ENCODE measurements at regions not wholly inside any gene's neighbourhood (a gene's known extent, or its start where the extent isn't known, plus 50 kb on each side); places are given as distances from the start of the nearest gene placed in this dataset.

- no peaks in the 10 kb centered on the region for H3K36me3 ChIP-seq
- H3K27me3 ChIP-seq = no peaks in the 10 kb centered on the region
- intact Hi-C loops (cut with DNase I) = no loop called here
- 80% methylated on average over 3 of the region's 3 CpGs for WGBS
- peaks cover 0 to 10% (median 6%) of the 10 kb centered on the region in 4 donors for H3K4me1 ChIP-seq
- H3K9me3 ChIP-seq = no peaks in the 10 kb centered on the region
- no peak overlapping the region for H3K27ac ChIP-seq (replicated peaks in 1 of 4)
- TF ChIP-seq EP300 (IDR thresholded peaks at IDR 0.05) = no peak
- TF ChIP-seq POLR2A (IDR thresholded peaks at IDR 0.05; ENCODE audit: low read depth) = no peak
- TF ChIP-seq, protein P1, sequence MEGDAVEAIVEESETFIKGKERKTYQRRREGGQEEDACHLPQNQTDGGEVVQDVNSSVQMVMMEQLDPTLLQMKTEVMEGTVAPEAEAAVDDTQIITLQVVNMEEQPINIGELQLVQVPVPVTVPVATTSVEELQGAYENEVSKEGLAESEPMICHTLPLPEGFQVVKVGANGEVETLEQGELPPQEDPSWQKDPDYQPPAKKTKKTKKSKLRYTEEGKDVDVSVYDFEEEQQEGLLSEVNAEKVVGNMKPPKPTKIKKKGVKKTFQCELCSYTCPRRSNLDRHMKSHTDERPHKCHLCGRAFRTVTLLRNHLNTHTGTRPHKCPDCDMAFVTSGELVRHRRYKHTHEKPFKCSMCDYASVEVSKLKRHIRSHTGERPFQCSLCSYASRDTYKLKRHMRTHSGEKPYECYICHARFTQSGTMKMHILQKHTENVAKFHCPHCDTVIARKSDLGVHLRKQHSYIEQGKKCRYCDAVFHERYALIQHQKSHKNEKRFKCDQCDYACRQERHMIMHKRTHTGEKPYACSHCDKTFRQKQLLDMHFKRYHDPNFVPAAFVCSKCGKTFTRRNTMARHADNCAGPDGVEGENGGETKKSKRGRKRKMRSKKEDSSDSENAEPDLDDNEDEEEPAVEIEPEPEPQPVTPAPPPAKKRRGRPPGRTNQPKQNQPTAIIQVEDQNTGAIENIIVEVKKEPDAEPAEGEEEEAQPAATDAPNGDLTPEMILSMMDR (IDR thresholded peaks at IDR 0.05) = no peak
- no peak for TF ChIP-seq POLR2AphosphoS5 (IDR thresholded peaks at IDR 0.05)
- peak; percentile 3 for DNase-seq (ENCODE audit: extremely low spot score)
- no peak overlapping the region for H3K4me3 ChIP-seq
These were observed 165.5 kb downstream of the PIK3R1 start for GRCh38 chr5:68381060-68381459.

DNA sequence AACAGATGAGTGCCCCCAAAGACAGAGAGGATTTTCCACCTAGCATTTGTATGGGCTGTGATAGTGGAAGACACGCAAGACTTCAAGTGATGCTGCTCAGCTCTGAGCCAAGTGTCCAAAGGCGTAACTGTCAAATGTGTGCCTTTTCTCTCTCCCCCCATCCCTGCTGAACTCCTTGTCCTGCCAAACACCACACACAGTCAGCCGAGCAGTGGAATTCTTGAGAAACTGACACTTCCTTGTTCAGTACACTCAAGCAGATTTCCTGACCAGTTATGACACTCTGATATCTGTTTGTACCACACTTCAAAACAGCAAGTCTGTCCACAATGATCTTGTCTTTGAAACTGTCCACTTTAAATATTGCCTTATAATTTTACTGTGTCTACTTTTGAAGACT is 166.4 kb downstream of the PIK3R1 start:
- no peaks in the 10 kb centered on the region for H3K36me3 ChIP-seq

GRCh38 chr5:68382640-68383039 is 167.1 kb downstream of the PIK3R1 start:
- no peaks in the 10 kb centered on the region for H3K27me3 ChIP-seq
- TF ChIP-seq, protein P1 (IDR thresholded peaks at IDR 0.05) = no peak
- TF ChIP-seq EP300 (IDR thresholded peaks at IDR 0.05) (no peak), POLR2A (IDR thresholded peaks at IDR 0.05; ENCODE audit: low read depth) (no peak), POLR2AphosphoS5 (IDR thresholded peaks at IDR 0.05) (no peak)
- H3K27ac ChIP-seq (replicated peaks in 1 of 4) = peak overlapping the region in 1 of 4 donors; percentile 43
- no peaks in the 10 kb centered on the region for H3K9me3 ChIP-seq
- no peak overlapping the region for H3K4me3 ChIP-seq
- intact Hi-C loops (cut with DNase I) = no loop called here
- H3K36me3 ChIP-seq = no peaks in the 10 kb centered on the region
- peak; percentile 21 for DNase-seq (ENCODE audit: extremely low spot score)
- H3K4me1 ChIP-seq = peaks cover 0 to 6% (median 0%) of the 10 kb centered on the region in 4 donors

More for the DNA sequence above, 166.4 kb downstream of the PIK3R1 start:
- Histone ChIP-seq H3K27me3 (no peaks in the 10 kb centered on the region), H3K4me3 (no peak overlapping the region), H3K4me1 (peaks cover 0 to 10% (median 2%) of the 10 kb centered on the region in 4 donors), H3K27ac (replicated peaks in 1 of 4) (peak overlapping the region in 1 of 4 donors; percentile 43), H3K9me3 (no peaks in the 10 kb centered on the region)
- intact Hi-C loops (cut with DNase I) = no loop called here
- TF ChIP-seq POLR2A (IDR thresholded peaks at IDR 0.05; ENCODE audit: low read depth) = no peak
- peak in 1 of 2 donors; percentile 19 for TF ChIP-seq POLR2AphosphoS5 (IDR thresholded peaks at IDR 0.05)
- 67% methylated on average over 3 of the region's 3 CpGs for WGBS
- peak; percentile 91 for DNase-seq (ENCODE audit: extremely low spot score)

- intact Hi-C loops (cut with DNase I) = no loop called here
- no peak for DNase-seq (ENCODE audit: extremely low spot score)
- no peak overlapping the region for H3K4me3 ChIP-seq
- WGBS = 88% methylated on average over 2 of the region's 2 CpGs
- no peaks in the 10 kb centered on the region for H3K9me3 ChIP-seq
- no peaks in the 10 kb centered on the region for H3K36me3 ChIP-seq
- no peak for TF ChIP-seq POLR2A (IDR thresholded peaks at IDR 0.05; ENCODE audit: low read depth)
- no peak for TF ChIP-seq POLR2AphosphoS5 (IDR thresholded peaks at IDR 0.05)
- TF ChIP-seq EP300 (IDR thresholded peaks at IDR 0.05) = no peak
- TF ChIP-seq, protein P1 (IDR thresholded peaks at IDR 0.05) = no peak
- H3K4me1 ChIP-seq = peaks cover 0 to 6% (median 0%) of the 10 kb centered on the region in 4 donors
- no peaks in the 10 kb centered on the region for H3K27me3 ChIP-seq
- H3K27ac ChIP-seq (replicated peaks in 1 of 4) = no peak overlapping the region
These were observed 168.3 kb downstream of the PIK3R1 start for GRCh38 chr5:68383888-68384310.

DNA sequence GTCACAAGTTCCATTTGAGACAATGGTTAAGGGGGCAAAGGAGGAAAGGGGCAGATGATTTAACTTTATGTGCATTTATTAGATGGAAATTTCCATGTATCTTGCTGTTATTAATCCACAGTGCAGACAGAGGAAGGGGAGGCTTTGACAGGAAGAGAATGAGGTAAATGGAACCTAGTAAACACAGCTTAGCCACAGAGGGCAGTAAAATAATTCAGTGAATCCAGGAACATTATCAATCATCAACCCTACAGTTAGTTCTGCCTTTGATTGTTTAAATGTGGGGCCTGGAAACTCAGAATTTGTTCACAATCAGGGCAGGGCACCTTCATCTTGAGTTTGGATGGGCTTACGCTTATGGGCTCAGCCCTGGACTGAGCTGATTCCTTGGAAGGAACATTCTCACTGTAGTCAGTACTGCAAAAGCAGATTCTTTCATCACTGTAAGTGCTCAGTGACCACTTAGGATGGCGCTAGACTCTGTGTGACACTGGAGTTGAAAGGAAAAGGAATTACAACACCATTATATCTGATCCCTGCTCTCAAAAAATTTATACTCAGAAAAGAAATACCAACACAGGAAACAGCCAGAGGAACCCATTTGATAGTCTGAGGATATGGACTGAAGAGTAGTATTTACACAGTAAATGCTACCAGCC is 169.5 kb downstream of the PIK3R1 start:
- no peaks in the 10 kb centered on the region for H3K9me3 ChIP-seq
- no peak overlapping the region for H3K4me3 ChIP-seq
- no peak for TF ChIP-seq EP300 (IDR thresholded peaks at IDR 0.05)
- no peak for TF ChIP-seq POLR2AphosphoS5 (IDR thresholded peaks at IDR 0.05)
- TF ChIP-seq POLR2A (IDR thresholded peaks at IDR 0.05; ENCODE audit: low read depth) = no peak
- TF ChIP-seq, protein P1 (IDR thresholded peaks at IDR 0.05) = no peak
- intact Hi-C loops (cut with DNase I) = no loop called here
- 89% methylated on average over 2 of the region's 2 CpGs for WGBS
- no peak for DNase-seq (ENCODE audit: extremely low spot score)
- no peaks in the 10 kb centered on the region for H3K27me3 ChIP-seq
- H3K27ac ChIP-seq (replicated peaks in 1 of 4) = no peak overlapping the region
- no peaks in the 10 kb centered on the region for H3K36me3 ChIP-seq
- H3K4me1 ChIP-seq = peaks cover 0 to 6% (median 0%) of the 10 kb centered on the region in 4 donors
